BLaER1 treated with 17β-estradiol and CSF1 and Interleukin-3, amounts not matched to agents 10 nM and 100 nM (cell line): ENCODE measurements at regions not wholly inside any gene's neighbourhood (a gene's known extent, or its start where the extent isn't known, plus 50 kb on each side); places are given as distances from the start of the nearest gene placed in this dataset.

Experiments used
- H3K27ac ChIP-seq, 11 experiments: shearing (Covaris generic); formaldehyde crosslinking; 2 replicates each; pipeline ENCODE4 v1.8.1; 2022
- H3K27me3 ChIP-seq, 11 experiments: shearing (Covaris generic); formaldehyde crosslinking; 2 replicates each; pipeline ENCODE4 v1.8.1; 2022
- H3K36me3 ChIP-seq, 11 experiments: shearing (Covaris generic); formaldehyde crosslinking; 2 replicates each; pipeline ENCODE4 v1.8.1; 2022
- H3K4me1 ChIP-seq, 10 experiments: shearing (Covaris generic); formaldehyde crosslinking; 2 replicates each; pipeline ENCODE4 v1.8.1; 2022
- H3K4me2 ChIP-seq, 11 experiments: shearing (Covaris generic); formaldehyde crosslinking; 2 replicates each; pipeline ENCODE4 v1.8.1; 2022
- H3K4me3 ChIP-seq, 10 experiments: shearing (Covaris generic); formaldehyde crosslinking; 2 replicates each; pipeline ENCODE4 v1.8.1; 2022
- H3K9ac ChIP-seq, 11 experiments: shearing (Covaris generic); formaldehyde crosslinking; 2 replicates each; pipeline ENCODE4 v1.8.1; 2022
- H3K9me3 ChIP-seq, 11 experiments: shearing (Covaris generic); formaldehyde crosslinking; replicated peaks in 1 of 11; 2 replicates each; pipeline ENCODE4 v1.8.1; 2022
- H4K20me1 ChIP-seq, 11 experiments: shearing (Covaris generic); formaldehyde crosslinking; 2 replicates each; pipeline ENCODE4 v1.8.1; 2022
- Cebpa-rat ChIP-seq, 11 experiments: shearing (Covaris generic); IDR thresholded peaks; 2 replicates each; pipeline ENCODE4 v1.8.1; 2022

DNA sequence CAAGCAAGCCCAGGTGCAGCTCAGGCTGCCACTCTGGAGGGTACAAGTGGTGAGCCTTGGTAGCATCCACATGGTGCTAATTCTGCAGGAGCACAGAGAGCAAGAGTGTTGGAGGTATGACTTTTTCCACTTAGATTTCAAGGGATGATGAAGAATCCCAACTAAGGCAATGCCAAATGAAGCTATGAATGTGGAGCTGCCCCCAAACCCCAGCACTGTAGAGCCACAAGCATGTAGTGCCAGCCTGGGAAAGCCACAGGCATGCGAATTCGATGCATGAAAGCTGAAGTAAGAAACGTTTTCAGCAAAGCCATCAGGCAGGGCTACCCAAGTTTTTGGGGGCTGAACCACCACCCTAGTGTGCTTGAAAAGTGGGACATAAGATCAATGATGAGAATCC, 251.1 kb downstream of the HAO1 start:
- Histone ChIP-seq H4K20me1 (no peaks in the 10 kb centered on the region), H3K4me3 (no peak overlapping the region), H3K4me1 (peaks cover 0 to 13% (median 9%) of the 10 kb centered on the region in 10 experiments; a peak in 13 of 20 replicates), H3K4me2 (no peak overlapping the region), H3K27me3 (no peaks in the 10 kb centered on the region), H3K27ac (no peak overlapping the region), H3K9ac (no peak overlapping the region), H3K36me3 (no peaks in the 10 kb centered on the region), H3K9me3 (peaks cover 0 to 16% (median 6%) of the 10 kb centered on the region in 11 experiments; a peak in 6 of 22 replicates)
- no peak for TF ChIP-seq Cebpa-rat (IDR thresholded peaks at IDR 0.05)

- H3K4me2 ChIP-seq, result no peak overlapping the region
Measured at GRCh38 chr20:7691647-7692269, 248.5 kb downstream of the HAO1 start.

DNA sequence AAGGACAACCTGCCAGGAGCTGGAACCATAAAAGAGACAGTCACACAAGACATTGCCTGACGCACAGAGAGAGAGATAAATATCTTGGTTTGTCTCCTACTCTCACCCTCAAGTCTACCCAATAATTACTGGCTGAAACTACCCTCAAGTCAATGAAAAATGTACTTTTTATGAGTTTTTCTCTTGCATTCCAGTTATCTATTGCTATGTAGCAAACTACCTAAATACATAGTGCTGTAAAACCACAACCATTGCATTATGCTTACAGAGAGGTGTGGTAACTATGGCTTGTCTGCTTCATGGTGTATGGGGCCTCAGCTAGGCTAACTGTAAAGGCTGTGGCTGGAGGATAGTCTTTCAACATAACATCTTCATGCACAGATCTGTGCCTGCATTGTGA, 247.8 kb downstream of the HAO1 start:
- no peak overlapping the region for H3K27ac ChIP-seq
- H4K20me1 ChIP-seq, result no peaks in the 10 kb centered on the region
- no peaks in the 10 kb centered on the region for H3K36me3 ChIP-seq
- peaks cover 0 to 11% (median 8%) of the 10 kb centered on the region in 10 experiments; a peak in 13 of 20 replicates for H3K4me1 ChIP-seq
- H3K27me3 ChIP-seq, result no peaks in the 10 kb centered on the region
- no peak overlapping the region for H3K4me2 ChIP-seq
- no peak overlapping the region for H3K4me3 ChIP-seq
- peaks cover 0 to 16% (median 6%) of the 10 kb centered on the region in 11 experiments; a peak in 6 of 22 replicates for H3K9me3 ChIP-seq
- TF ChIP-seq Cebpa-rat (IDR thresholded peaks at IDR 0.05), result no peak
- no peak overlapping the region for H3K9ac ChIP-seq

More at GRCh38 chr20:7691647-7692269, 248.5 kb downstream of the HAO1 start:
- Histone ChIP-seq H3K9ac (no peak overlapping the region), H4K20me1 (no peaks in the 10 kb centered on the region), H3K27ac (no peak overlapping the region), H3K4me3 (no peak overlapping the region), H3K4me1 (peaks cover 0 to 13% (median 9%) of the 10 kb centered on the region in 10 experiments; a peak in 13 of 20 replicates), H3K9me3 (peaks cover 0 to 16% (median 6%) of the 10 kb centered on the region in 11 experiments; a peak in 6 of 22 replicates), H3K36me3 (no peaks in the 10 kb centered on the region), H3K27me3 (no peaks in the 10 kb centered on the region)
- no peak for TF ChIP-seq Cebpa-rat (IDR thresholded peaks at IDR 0.05)

GRCh38 chr20:7693761-7694160, 246.5 kb downstream of the HAO1 start:
- Histone ChIP-seq H3K4me1 (peaks cover 0 to under 1% (median 0%) of the 10 kb centered on the region in 10 experiments; a peak in 2 of 20 replicates), H3K9me3 (peaks cover 0 to 16% (median 5%) of the 10 kb centered on the region in 11 experiments; a peak in 6 of 22 replicates), H3K36me3 (no peaks in the 10 kb centered on the region), H3K27ac (no peak overlapping the region), H3K27me3 (no peaks in the 10 kb centered on the region), H3K4me3 (no peak overlapping the region), H3K4me2 (no peak overlapping the region), H3K9ac (no peak overlapping the region), H4K20me1 (no peaks in the 10 kb centered on the region)
- TF ChIP-seq Cebpa-rat (IDR thresholded peaks at IDR 0.05), result no peak

- Histone ChIP-seq H3K36me3 (no peaks in the 10 kb centered on the region), H3K9ac (no peak overlapping the region), H3K27ac (no peak overlapping the region), H3K4me3 (no peak overlapping the region), H3K4me1 (no peaks in the 10 kb centered on the region), H3K27me3 (no peaks in the 10 kb centered on the region), H3K4me2 (no peak overlapping the region), H3K9me3 (peaks cover 0 to 6% (median 0%) of the 10 kb centered on the region in 11 experiments; a peak in 3 of 22 replicates), H4K20me1 (no peaks in the 10 kb centered on the region)
- TF ChIP-seq Cebpa-rat (IDR thresholded peaks at IDR 0.05), result no peak
Measured at GRCh38 chr20:7695051-7695495, 245.2 kb downstream of the HAO1 start.

GRCh38 chr20:7695635-7696034, 244.6 kb downstream of the HAO1 start:
- no peak overlapping the region for H3K27ac ChIP-seq
- H3K4me2 ChIP-seq, result no peak overlapping the region
- TF ChIP-seq Cebpa-rat (IDR thresholded peaks at IDR 0.05), result no peak
- no peaks in the 10 kb centered on the region for H3K4me1 ChIP-seq
- no peaks in the 10 kb centered on the region for H3K36me3 ChIP-seq
- no peaks in the 10 kb centered on the region for H4K20me1 ChIP-seq
- H3K4me3 ChIP-seq, result no peak overlapping the region
- no peak overlapping the region for H3K9ac ChIP-seq
- peaks cover 0 to under 1% (median 0%) of the 10 kb centered on the region in 11 experiments; a peak in 1 of 22 replicates for H3K9me3 ChIP-seq
- H3K27me3 ChIP-seq, result no peaks in the 10 kb centered on the region

DNA sequence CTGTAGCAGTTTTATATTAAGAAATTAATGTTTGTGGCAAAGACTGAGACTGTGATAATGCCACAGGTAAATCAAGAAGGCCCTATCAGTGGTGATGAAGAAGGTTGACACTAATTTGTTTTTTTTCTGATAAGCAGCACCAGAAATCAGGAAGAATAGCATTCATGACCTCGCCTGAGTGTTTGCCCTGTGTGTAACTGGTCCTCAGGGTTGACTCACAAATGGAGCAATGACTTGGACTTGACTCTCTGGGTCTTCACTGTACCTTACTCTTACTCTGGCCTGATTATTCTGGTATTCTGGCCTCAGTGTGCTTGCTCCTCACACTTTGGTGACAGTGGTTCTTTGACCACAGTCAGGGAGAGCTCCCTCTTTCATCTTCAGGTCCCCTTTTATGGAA, 243.9 kb downstream of the HAO1 start:
- no peak for TF ChIP-seq Cebpa-rat (IDR thresholded peaks at IDR 0.05)
- H4K20me1 ChIP-seq, result no peaks in the 10 kb centered on the region
- H3K27ac ChIP-seq, result no peak overlapping the region
- H3K9me3 ChIP-seq, result no peaks in the 10 kb centered on the region
- no peak overlapping the region for H3K9ac ChIP-seq
- H3K27me3 ChIP-seq, result no peaks in the 10 kb centered on the region
- no peak overlapping the region for H3K4me3 ChIP-seq
- no peaks in the 10 kb centered on the region for H3K4me1 ChIP-seq
- H3K4me2 ChIP-seq, result no peak overlapping the region
- no peaks in the 10 kb centered on the region for H3K36me3 ChIP-seq

DNA sequence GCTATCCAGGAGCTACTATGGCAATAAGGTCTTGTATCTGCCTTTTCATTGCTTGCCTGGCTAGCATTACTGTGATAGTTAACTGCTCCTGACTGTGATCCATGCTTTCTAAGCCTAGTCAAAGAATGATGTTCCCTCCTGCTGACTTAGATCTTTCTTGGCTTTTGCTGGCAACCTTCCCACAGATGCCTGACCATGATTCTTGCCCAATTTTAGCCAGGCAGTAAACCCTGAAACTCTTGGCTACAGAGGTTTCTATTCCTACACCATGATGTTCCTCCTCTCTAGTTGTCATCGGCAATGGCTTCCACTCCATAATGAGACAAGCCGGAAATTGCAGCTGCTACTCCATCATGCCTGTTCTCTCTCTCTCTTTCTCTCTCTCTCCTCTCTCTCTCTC, 238.1 kb downstream of the HAO1 start:
- Histone ChIP-seq H3K36me3 (no peaks in the 10 kb centered on the region), H3K27ac (no peak overlapping the region), H3K4me1 (no peaks in the 10 kb centered on the region), H3K27me3 (no peaks in the 10 kb centered on the region), H3K9me3 (no peaks in the 10 kb centered on the region), H3K9ac (no peak overlapping the region), H3K4me2 (no peak overlapping the region), H3K4me3 (no peak overlapping the region), H4K20me1 (no peaks in the 10 kb centered on the region)
- TF ChIP-seq Cebpa-rat (IDR thresholded peaks at IDR 0.05), result no peak

- no peaks in the 10 kb centered on the region for H3K9me3 ChIP-seq
- TF ChIP-seq Cebpa-rat (IDR thresholded peaks at IDR 0.05), result no peak
- no peak overlapping the region for H3K27ac ChIP-seq
- no peaks in the 10 kb centered on the region for H3K36me3 ChIP-seq
- no peaks in the 10 kb centered on the region for H3K4me1 ChIP-seq
- H3K4me3 ChIP-seq, result no peak overlapping the region
- no peak overlapping the region for H3K4me2 ChIP-seq
- no peak overlapping the region for H3K9ac ChIP-seq
- H4K20me1 ChIP-seq, result no peaks in the 10 kb centered on the region
- no peaks in the 10 kb centered on the region for H3K27me3 ChIP-seq
Measured at GRCh38 chr20:7703551-7703961, 236.7 kb downstream of the HAO1 start.

- Histone ChIP-seq H3K27ac (no peak overlapping the region), H3K4me2 (no peak overlapping the region), H3K4me3 (no peak overlapping the region), H3K27me3 (no peaks in the 10 kb centered on the region), H3K4me1 (no peaks in the 10 kb centered on the region), H3K9ac (no peak overlapping the region), H3K9me3 (no peaks in the 10 kb centered on the region), H3K36me3 (no peaks in the 10 kb centered on the region), H4K20me1 (no peaks in the 10 kb centered on the region)
- no peak for TF ChIP-seq Cebpa-rat (IDR thresholded peaks at IDR 0.05)
Measured at GRCh38 chr20:7703996-7704395, 236.3 kb downstream of the HAO1 start.
